HCT116 (cell line): ENCODE measurements at regions not wholly inside any gene's neighbourhood (a gene's known extent, or its start where the extent isn't known, plus 50 kb on each side); places are given as distances from the start of the nearest gene placed in this dataset.

Experiments
- ATAC-seq: fragments of 200-7000 bp; cut with Tn5 transposase; 2 replicates; pipeline ENCODE4 v1.9.1; 2020; ENCODE audit warnings: mild to moderate bottlenecking, moderate library complexity
- BruUV-seq: library from RNA; stranded (reverse); fragments of 400-500 nt; replicated peaks from 2 replicates; lab custom pipeline; 2021; lab: Mats Ljungman, UMichigan
- CTCF ChIA-PET: fragments of 300-600 bp; sonication (Branson Sonifier 250); formaldehyde crosslinking; loops from one replicate; lab custom pipeline; 2021; ENCODE audit warnings: antibody characterized with exemption; lab: Charles Lee
- POLR2A ChIA-PET: fragments of 300-600, 350-600 bp; sonication (Branson Sonifier 250); formaldehyde crosslinking; loops from one replicate; lab custom pipeline; 2021; ENCODE audit warnings: antibody characterized with exemption; lab: Charles Lee
- RAD21 ChIA-PET, 2 experiments: fragments of 300-600 bp; sonication (Branson Sonifier 250); formaldehyde crosslinking; loops; one replicate each; lab custom pipeline; 2023; ENCODE audit warnings: low total read pairs in 2 of 2; ENCODE audit not compliant: uncharacterized antibody in 2 of 2, unreplicated experiment in 2 of 2, low non-redundant PET in 1 of 2; lab: Charles Lee
- DNase-seq: peaks from one replicate; pipeline ENCODE4 v3.0.0-alpha.2; 2010; ENCODE audit warnings: low read depth, low spot score
- H2AFZ ChIP-seq: fragments of 200-600 bp; shearing (Covaris generic), sonication (generic); 2 replicates; pipeline ENCODE4 v1.6.1; 2017; ENCODE audit warnings: low read depth, mixed run types, mixed read lengths, antibody characterized with exemption, low read length; ENCODE audit not compliant: poor library complexity, severe bottlenecking
- H3K27ac ChIP-seq: 2 replicates; pipeline ENCODE4 v1.5.1; 2012; ENCODE audit warnings: low read depth, low read length
- H3K27me3 ChIP-seq: fragments of 200-600 bp; sonication (generic); 2 replicates; pipeline ENCODE4 v1.6.1; 2016; ENCODE audit warnings: mixed run types, low read length, mixed read lengths; ENCODE audit not compliant: insufficient read depth
- H3K36me3 ChIP-seq, 2 experiments: fragments of 200-500 bp in 1 of 2; fragments of 200-600 bp in 1 of 2; sonication (Bioruptor generic) in 1 of 2; sonication (generic) in 1 of 2; 2 replicates each; pipeline versions ENCODE4 v1.5.1 to v1.6.1; 2014 to 2016; ENCODE audit warnings: low read length in 2 of 2, inconsistent platforms in 1 of 2, mixed read lengths in 1 of 2, mixed run types in 1 of 2; ENCODE audit not compliant: insufficient read depth in 2 of 2, control insufficient read depth in 1 of 2
- H3K4me1 ChIP-seq, 2 experiments: fragments of 200-600 bp in 1 of 2; sonication (generic) in 1 of 2; 2 replicates each; pipeline versions ENCODE4 v1.5.1 to v1.6.1; 2012 to 2017; ENCODE audit warnings: low read length in 2 of 2, inconsistent platforms in 1 of 2, mild to moderate bottlenecking in 1 of 2, mixed read lengths in 1 of 2, mixed run types in 1 of 2, moderate library complexity in 1 of 2; ENCODE audit not compliant: insufficient read depth in 2 of 2, control insufficient read depth in 1 of 2
- H3K4me2 ChIP-seq: fragments of 200-600 bp; sonication (generic); 2 replicates; pipeline ENCODE4 v1.6.1; 2017; ENCODE audit warnings: mixed run types, low read length, mixed read lengths
- H3K4me3 ChIP-seq, 2 experiments: fragments of 200-600 bp in 1 of 2; sonication (generic) in 1 of 2; replicated peaks in 1 of 2; 2 replicates each; pipeline ENCODE4 v1.5.1; 2011 to 2016; ENCODE audit warnings: low read length in 2 of 2, control low read depth in 1 of 2, low read depth in 1 of 2, mild to moderate bottlenecking in 1 of 2, mixed read lengths in 1 of 2, mixed run types in 1 of 2
- H3K79me2 ChIP-seq: fragments of 200-600 bp; sonication (generic); 2 replicates; pipeline ENCODE4 v1.6.1; 2017; ENCODE audit warnings: mild to moderate bottlenecking, mixed run types, low read length, moderate library complexity, mixed read lengths; ENCODE audit not compliant: insufficient read depth
- H3K9ac ChIP-seq: fragments of 200-600 bp; sonication (generic); 2 replicates; pipeline ENCODE4 v1.6.1; 2016; ENCODE audit warnings: low read length, mixed read lengths
- H3K9me2 ChIP-seq: fragments of 200-600 bp; sonication (generic), shearing (Covaris generic); 2 replicates; pipeline ENCODE4 v1.6.1; 2017; ENCODE audit warnings: mixed run types, mild to moderate bottlenecking, moderate library complexity; ENCODE audit not compliant: insufficient read depth
- H3K9me3 ChIP-seq, 2 experiments: fragments of 200-500 bp in 1 of 2; fragments of 200-600 bp in 1 of 2; sonication (Bioruptor generic) in 1 of 2; sonication (generic) in 1 of 2; 2 replicates each; pipeline ENCODE4 v1.6.1; 2014 to 2017; ENCODE audit warnings: low read length in 2 of 2, mixed read lengths in 2 of 2, inconsistent platforms in 1 of 2, low read depth in 1 of 2, mild to moderate bottlenecking in 1 of 2, mixed run types in 1 of 2, moderate library complexity in 1 of 2; ENCODE audit not compliant: control insufficient read depth in 1 of 2, insufficient read depth in 1 of 2
- H4K20me1 ChIP-seq: fragments of 200-600 bp; sonication (generic), shearing (Covaris generic); 2 replicates; pipeline ENCODE4 v1.6.1; 2017; ENCODE audit warnings: mixed run types, mild to moderate bottlenecking, moderate library complexity; ENCODE audit not compliant: insufficient read depth
- EZH2phosphoT487 ChIP-seq: fragments of 200-600 bp; IDR thresholded peaks from 2 replicates; pipeline ENCODE4 v1.6.1; 2018; ENCODE audit warnings: antibody characterized with exemption, borderline replicate concordance
- FOSL1 ChIP-seq: IDR thresholded peaks from 2 replicates; pipeline ENCODE4 v1.6.1; 2012; ENCODE audit warnings: low read depth
- intact Hi-C: fragments of 100-400 bp; cut with micrococcal nuclease; formaldehyde crosslinking; loops from 2 replicates; pipeline ENCODE4 v1.10.0; 2022
- TF ChIP-seq, protein P1 (sequence below): IDR thresholded peaks from 2 replicates; pipeline ENCODE4 v1.6.1; 2011; ENCODE audit warnings: mild to moderate bottlenecking, low read length, moderate library complexity; ENCODE audit not compliant: insufficient replicate concordance; ENCODE audit errors: extremely low read depth

DNA sequence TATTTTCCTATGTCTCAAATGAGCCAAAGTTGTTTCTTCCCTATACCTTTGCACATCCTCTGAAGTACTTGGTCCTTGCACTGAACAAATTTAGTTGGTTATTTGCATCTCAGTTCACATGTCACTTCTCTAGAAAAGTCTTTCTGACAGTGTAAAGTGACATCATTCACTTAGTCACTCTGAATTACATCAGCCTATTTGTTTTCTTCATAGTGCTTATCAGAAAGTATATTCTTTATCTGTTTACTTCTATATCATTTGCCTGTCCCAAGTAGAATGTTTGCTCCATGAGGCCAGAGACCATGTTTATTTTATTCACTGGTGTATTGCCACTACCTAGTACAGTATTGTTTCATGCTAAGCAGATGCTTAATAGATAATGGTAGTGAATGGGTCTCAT is 173.7 kb downstream of the HNMT start:
- no peaks in the 10 kb centered on the region for H4K20me1 ChIP-seq
- DNase-seq = no peak
- no peaks in the 10 kb centered on the region for H3K9me2 ChIP-seq
- H3K27me3 ChIP-seq = no peaks in the 10 kb centered on the region
- H3K27ac ChIP-seq = no peak overlapping the region
- POLR2A ChIA-PET = no interaction called here
- H2AFZ ChIP-seq = no peak overlapping the region
- BruUV-seq = no TSS peak
- H3K4me2 ChIP-seq = no peak overlapping the region
- TF ChIP-seq, protein P1, sequence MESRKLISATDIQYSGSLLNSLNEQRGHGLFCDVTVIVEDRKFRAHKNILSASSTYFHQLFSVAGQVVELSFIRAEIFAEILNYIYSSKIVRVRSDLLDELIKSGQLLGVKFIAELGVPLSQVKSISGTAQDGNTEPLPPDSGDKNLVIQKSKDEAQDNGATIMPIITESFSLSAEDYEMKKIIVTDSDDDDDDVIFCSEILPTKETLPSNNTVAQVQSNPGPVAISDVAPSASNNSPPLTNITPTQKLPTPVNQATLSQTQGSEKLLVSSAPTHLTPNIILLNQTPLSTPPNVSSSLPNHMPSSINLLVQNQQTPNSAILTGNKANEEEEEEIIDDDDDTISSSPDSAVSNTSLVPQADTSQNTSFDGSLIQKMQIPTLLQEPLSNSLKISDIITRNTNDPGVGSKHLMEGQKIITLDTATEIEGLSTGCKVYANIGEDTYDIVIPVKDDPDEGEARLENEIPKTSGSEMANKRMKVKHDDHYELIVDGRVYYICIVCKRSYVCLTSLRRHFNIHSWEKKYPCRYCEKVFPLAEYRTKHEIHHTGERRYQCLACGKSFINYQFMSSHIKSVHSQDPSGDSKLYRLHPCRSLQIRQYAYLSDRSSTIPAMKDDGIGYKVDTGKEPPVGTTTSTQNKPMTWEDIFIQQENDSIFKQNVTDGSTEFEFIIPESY = no peak
- ATAC-seq = no peak
- intact Hi-C loops = no loop called here
- no peaks in the 10 kb centered on the region for H3K79me2 ChIP-seq
- H3K4me3 ChIP-seq = no peak overlapping the region
- no peak overlapping the region for H3K9ac ChIP-seq
- H3K4me1 ChIP-seq = no peaks in the 10 kb centered on the region
- RAD21 ChIA-PET = no interaction called here
- CTCF ChIA-PET = no interaction called here
- H3K36me3 ChIP-seq = no peaks in the 10 kb centered on the region
- H3K9me3 ChIP-seq = no peaks in the 10 kb centered on the region

DNA sequence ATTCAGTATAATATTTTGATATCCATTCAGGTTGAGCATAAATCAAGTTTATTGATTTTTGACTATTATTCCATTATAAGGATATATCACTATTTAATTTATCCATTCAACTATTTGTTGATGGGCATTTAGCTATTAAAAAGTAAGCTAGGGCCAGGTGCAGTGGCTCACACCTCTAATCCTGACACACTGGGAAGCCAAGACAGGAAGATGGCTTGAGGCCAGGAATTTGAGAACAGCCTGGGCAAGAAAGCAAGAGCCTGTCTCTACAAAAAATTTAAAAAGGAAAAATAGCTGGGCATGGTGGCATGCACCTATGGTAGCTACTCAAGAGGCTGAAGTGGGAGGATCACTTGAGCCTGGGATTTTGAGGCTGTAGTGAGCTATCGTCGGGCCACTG is 183.5 kb downstream of the HNMT start:
- no TSS peak for BruUV-seq
- Histone ChIP-seq H3K9ac (no peak overlapping the region), H3K9me3 (no peaks in the 10 kb centered on the region), H3K36me3 (no peaks in the 10 kb centered on the region), H3K79me2 (no peaks in the 10 kb centered on the region), H3K4me1 (no peaks in the 10 kb centered on the region), H3K4me2 (no peak overlapping the region), H2AFZ (no peak overlapping the region)
- no peak for TF ChIP-seq EZH2phosphoT487
- TF ChIP-seq FOSL1 = no peak
- TF ChIP-seq, all 23 proteins: peak for 0
- ATAC-seq (no peak), DNase-seq (no peak)
- no peaks in the 10 kb centered on the region for H3K27me3 ChIP-seq
- no peak overlapping the region for H3K4me3 ChIP-seq
- CTCF ChIA-PET = no interaction called here
- POLR2A ChIA-PET = no interaction called here
- H3K27ac ChIP-seq = no peak overlapping the region
- RAD21 ChIA-PET = no interaction called here
- H4K20me1 ChIP-seq = no peaks in the 10 kb centered on the region
- intact Hi-C loops = no loop called here
- H3K9me2 ChIP-seq = no peaks in the 10 kb centered on the region
